ENCODE measurements at regions not wholly inside any gene's neighbourhood (a gene's known extent, or its start where the extent isn't known, plus 50 kb on each side); places are given as distances from the start of the nearest gene placed in this dataset.
"Not testable (repeated sequence)": the region's sequence is repeated elsewhere in the genome, so short reads cannot be mapped to it uniquely, and the experiment has no call there.

- ATAC-seq (peak; percentile 34 to 66), DNase-seq (peak in 1 of 3 donors; percentile 57)
- WGBS: 94% methylated on average over 43 of the region's 47 CpGs
- intact Hi-C loops (cut with DNase I); H3K9me3 ChIP-seq (ENCODE audit: control insufficient read depth, low read length); H3K27me3 ChIP-seq (ENCODE audit: control insufficient read depth, insufficient read depth); H3K4me1 ChIP-seq (ENCODE audit: control insufficient read depth, insufficient read depth, low read length); H3K27ac ChIP-seq (ENCODE audit: low read length); H3K4me3 ChIP-seq (ENCODE audit: low read length): not testable (repeated sequence)
Measured at GRCh38 chr3:143175940-143176894, 56.6 kb downstream of the CHST2 start.

- H3K4me1 ChIP-seq (ENCODE audit: control insufficient read depth, insufficient read depth, low read length); H3K4me3 ChIP-seq (ENCODE audit: low read length); intact Hi-C loops (cut with DNase I); DNase-seq; H3K27me3 ChIP-seq (ENCODE audit: control insufficient read depth, insufficient read depth); H3K27ac ChIP-seq (ENCODE audit: low read length); H3K9me3 ChIP-seq (ENCODE audit: control insufficient read depth, low read length): not testable (repeated sequence)
- peak; percentile 16 to 40 for ATAC-seq
- 80% methylated on average over 6 of the region's 6 CpGs for WGBS
Measured at GRCh38 chr3:143177965-143178364, 58.4 kb downstream of the CHST2 start.

GRCh38 chr3:143178775-143179548, 59.4 kb downstream of the CHST2 start:
- H3K27me3 ChIP-seq (ENCODE audit: control insufficient read depth, insufficient read depth); ATAC-seq; DNase-seq; H3K4me1 ChIP-seq (ENCODE audit: control insufficient read depth, insufficient read depth, low read length); H3K9me3 ChIP-seq (ENCODE audit: control insufficient read depth, low read length); intact Hi-C loops (cut with DNase I); H3K27ac ChIP-seq (ENCODE audit: low read length); H3K4me3 ChIP-seq (ENCODE audit: low read length): not testable (repeated sequence)
- WGBS: 74% methylated on average over 3 of the region's 3 CpGs

DNA sequence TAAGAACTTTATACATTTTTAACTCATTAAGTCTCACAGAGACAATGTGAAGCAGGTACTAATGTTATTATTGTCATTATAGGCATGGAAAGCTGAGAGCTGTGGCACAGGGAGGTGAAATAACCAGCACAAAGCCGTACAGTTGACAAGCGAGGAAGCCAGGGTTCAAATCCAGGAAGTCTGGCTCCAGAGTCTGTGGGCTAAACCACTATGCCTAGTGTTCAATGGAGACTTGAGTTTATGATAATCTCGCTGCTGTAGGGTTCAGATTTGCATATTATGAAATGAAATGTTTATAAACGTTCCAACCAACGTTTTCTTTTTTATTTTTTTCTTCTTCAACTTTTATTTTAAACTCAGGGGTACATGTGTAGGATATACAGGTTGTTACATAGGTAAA, 60.0 kb downstream of the CHST2 start:
- no peak for DNase-seq
- no peaks in the 10 kb centered on the region for H3K9me3 ChIP-seq (ENCODE audit: control insufficient read depth, low read length)
- no peaks in the 10 kb centered on the region for H3K27me3 ChIP-seq (ENCODE audit: control insufficient read depth, insufficient read depth)
- no peaks in the 10 kb centered on the region for H3K4me1 ChIP-seq (ENCODE audit: control insufficient read depth, insufficient read depth, low read length)
- 71% methylated on average over 5 of the region's 5 CpGs for WGBS
- intact Hi-C loops (cut with DNase I): no loop called here
- no peak overlapping the region for H3K4me3 ChIP-seq (ENCODE audit: low read length)
- ATAC-seq: no peak
- H3K27ac ChIP-seq (ENCODE audit: low read length): no peak overlapping the region

DNA sequence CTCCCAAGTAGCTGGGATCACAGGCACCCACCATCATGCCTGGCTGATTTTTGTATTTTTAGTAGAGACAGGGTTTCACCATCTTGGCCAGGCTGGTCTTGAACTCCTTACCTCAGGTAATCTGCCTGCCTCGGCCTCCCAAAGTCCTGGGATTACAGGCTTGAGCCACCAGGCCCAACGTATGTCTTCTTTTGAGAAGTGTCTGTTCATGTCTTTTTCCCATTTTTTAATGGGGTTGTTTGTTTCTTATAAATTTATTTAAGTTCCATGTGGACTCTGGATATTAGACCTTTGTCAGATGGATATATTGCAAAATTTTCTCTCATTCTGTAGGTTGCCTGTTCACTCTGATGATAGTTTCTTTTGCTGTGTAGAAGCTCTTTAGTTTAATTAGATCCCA, 61.3 kb downstream of the CHST2 start:
- DNase-seq; H3K4me3 ChIP-seq (ENCODE audit: low read length); H3K27ac ChIP-seq (ENCODE audit: low read length); H3K9me3 ChIP-seq (ENCODE audit: control insufficient read depth, low read length); intact Hi-C loops (cut with DNase I); ATAC-seq; H3K4me1 ChIP-seq (ENCODE audit: control insufficient read depth, insufficient read depth, low read length); H3K27me3 ChIP-seq (ENCODE audit: control insufficient read depth, insufficient read depth): not testable (repeated sequence)
- 89% methylated on average over 2 of the region's 2 CpGs for WGBS

GRCh38 chr3:143181977-143182376, 62.4 kb downstream of the CHST2 start:
- ATAC-seq; intact Hi-C loops (cut with DNase I); H3K4me3 ChIP-seq (ENCODE audit: low read length); H3K27me3 ChIP-seq (ENCODE audit: control insufficient read depth, insufficient read depth); H3K4me1 ChIP-seq (ENCODE audit: control insufficient read depth, insufficient read depth, low read length); H3K27ac ChIP-seq (ENCODE audit: low read length); H3K9me3 ChIP-seq (ENCODE audit: control insufficient read depth, low read length); DNase-seq: not testable (repeated sequence)
- 26% methylated on average over 1 of the region's 1 CpG for WGBS

DNA sequence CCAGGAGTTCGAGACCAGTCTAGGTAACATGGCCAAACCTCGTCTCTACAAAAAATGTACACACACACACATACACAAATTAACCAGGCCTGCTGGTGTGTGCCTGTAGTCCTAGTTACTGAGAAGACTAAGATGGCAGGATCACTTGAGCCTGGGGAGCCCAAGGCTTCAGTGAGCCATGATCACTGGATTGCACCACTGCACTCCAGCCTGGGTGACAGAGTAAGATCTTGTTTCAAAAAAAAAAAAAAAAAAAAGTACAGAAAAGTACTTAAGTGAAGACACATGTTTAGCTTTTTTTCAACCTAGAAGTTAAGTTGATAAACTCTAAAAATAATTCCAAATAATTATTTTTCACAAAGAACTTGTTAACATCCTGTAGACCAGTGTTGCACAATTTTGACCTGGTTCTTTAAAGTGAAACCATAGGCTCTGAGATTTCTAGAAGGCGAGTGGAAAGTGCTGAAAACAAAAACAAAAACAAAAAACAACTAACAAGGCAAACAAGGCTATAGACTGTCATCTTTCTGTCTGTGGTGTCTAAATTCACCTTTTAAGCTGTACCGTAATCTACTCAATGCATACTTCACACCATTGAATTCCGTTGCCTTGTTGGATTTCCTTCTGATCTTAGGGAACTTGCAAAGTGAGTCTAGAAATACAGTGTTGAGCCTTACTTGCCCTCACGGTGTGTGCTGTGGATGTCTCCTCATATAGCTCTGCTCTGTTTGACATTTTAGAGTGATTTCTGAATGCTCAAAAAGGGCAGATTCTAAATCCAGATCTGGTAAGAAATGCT, 63.5 kb downstream of the CHST2 start:
- Histone ChIP-seq H3K27ac (ENCODE audit: low read length) (no peak overlapping the region), H3K27me3 (ENCODE audit: control insufficient read depth, insufficient read depth) (no peaks in the 10 kb centered on the region), H3K4me1 (ENCODE audit: control insufficient read depth, insufficient read depth, low read length) (no peaks in the 10 kb centered on the region), H3K9me3 (ENCODE audit: control insufficient read depth, low read length) (no peaks in the 10 kb centered on the region), H3K4me3 (ENCODE audit: low read length) (no peak overlapping the region)
- intact Hi-C loops (cut with DNase I): no loop called here
- WGBS: 89% methylated on average over 6 of the region's 6 CpGs
- ATAC-seq (no peak), DNase-seq (no peak)

GRCh38 chr3:143183665-143183964, 64.0 kb downstream of the CHST2 start:
- no peak for DNase-seq
- no peak for ATAC-seq
- no peak overlapping the region for H3K27ac ChIP-seq (ENCODE audit: low read length)
- no peaks in the 10 kb centered on the region for H3K9me3 ChIP-seq (ENCODE audit: control insufficient read depth, low read length)
- intact Hi-C loops (cut with DNase I): no loop called here
- no peaks in the 10 kb centered on the region for H3K27me3 ChIP-seq (ENCODE audit: control insufficient read depth, insufficient read depth)
- H3K4me3 ChIP-seq (ENCODE audit: low read length): no peak overlapping the region
- no peaks in the 10 kb centered on the region for H3K4me1 ChIP-seq (ENCODE audit: control insufficient read depth, insufficient read depth, low read length)
- 84% methylated on average over 4 of the region's 4 CpGs for WGBS

GRCh38 chr3:143184099-143184498, 64.5 kb downstream of the CHST2 start:
- no peaks in the 10 kb centered on the region for H3K4me1 ChIP-seq (ENCODE audit: control insufficient read depth, insufficient read depth, low read length)
- 55% methylated on average over 1 of the region's 1 CpG for WGBS
- intact Hi-C loops (cut with DNase I): no loop called here
- H3K27me3 ChIP-seq (ENCODE audit: control insufficient read depth, insufficient read depth): no peaks in the 10 kb centered on the region
- H3K4me3 ChIP-seq (ENCODE audit: low read length): no peak overlapping the region
- no peak overlapping the region for H3K27ac ChIP-seq (ENCODE audit: low read length)
- no peak for DNase-seq
- no peaks in the 10 kb centered on the region for H3K9me3 ChIP-seq (ENCODE audit: control insufficient read depth, low read length)
- no peak for ATAC-seq

- H3K4me3 ChIP-seq (ENCODE audit: low read length): no peak overlapping the region
- H3K9me3 ChIP-seq (ENCODE audit: control insufficient read depth, low read length): no peaks in the 10 kb centered on the region
- intact Hi-C loops (cut with DNase I): no loop called here
- no peak for ATAC-seq
- H3K4me1 ChIP-seq (ENCODE audit: control insufficient read depth, insufficient read depth, low read length): no peaks in the 10 kb centered on the region
- no peak for DNase-seq
- no peak overlapping the region for H3K27ac ChIP-seq (ENCODE audit: low read length)
- H3K27me3 ChIP-seq (ENCODE audit: control insufficient read depth, insufficient read depth): no peaks in the 10 kb centered on the region
Measured at GRCh38 chr3:143185401-143185800, 65.8 kb downstream of the CHST2 start.

GRCh38 chr3:143187111-143187510, 67.5 kb downstream of the CHST2 start:
- DNase-seq (no peak), ATAC-seq (no peak)
- Histone ChIP-seq H3K27me3 (ENCODE audit: control insufficient read depth, insufficient read depth) (no peaks in the 10 kb centered on the region), H3K4me3 (ENCODE audit: low read length) (no peak overlapping the region), H3K4me1 (ENCODE audit: control insufficient read depth, insufficient read depth, low read length) (no peaks in the 10 kb centered on the region), H3K9me3 (ENCODE audit: control insufficient read depth, low read length) (no peaks in the 10 kb centered on the region), H3K27ac (ENCODE audit: low read length) (no peak overlapping the region)
- WGBS: 73% methylated on average over 1 of the region's 1 CpG
- intact Hi-C loops (cut with DNase I): no loop called here
